GM12872 (cell line): ENCODE measurements at regions not wholly inside any gene's neighbourhood (a gene's known extent, or its start where the extent isn't known, plus 50 kb on each side); places are given as distances from the start of the nearest gene placed in this dataset.

Experiments
- CTCF ChIP-seq: IDR thresholded peaks from 3 replicates; pipeline ENCODE4 v1.5.1; 2011; ENCODE audit warnings: low read depth, mild to moderate bottlenecking, low read length, moderate library complexity; ENCODE audit not compliant: insufficient read depth

DNA sequence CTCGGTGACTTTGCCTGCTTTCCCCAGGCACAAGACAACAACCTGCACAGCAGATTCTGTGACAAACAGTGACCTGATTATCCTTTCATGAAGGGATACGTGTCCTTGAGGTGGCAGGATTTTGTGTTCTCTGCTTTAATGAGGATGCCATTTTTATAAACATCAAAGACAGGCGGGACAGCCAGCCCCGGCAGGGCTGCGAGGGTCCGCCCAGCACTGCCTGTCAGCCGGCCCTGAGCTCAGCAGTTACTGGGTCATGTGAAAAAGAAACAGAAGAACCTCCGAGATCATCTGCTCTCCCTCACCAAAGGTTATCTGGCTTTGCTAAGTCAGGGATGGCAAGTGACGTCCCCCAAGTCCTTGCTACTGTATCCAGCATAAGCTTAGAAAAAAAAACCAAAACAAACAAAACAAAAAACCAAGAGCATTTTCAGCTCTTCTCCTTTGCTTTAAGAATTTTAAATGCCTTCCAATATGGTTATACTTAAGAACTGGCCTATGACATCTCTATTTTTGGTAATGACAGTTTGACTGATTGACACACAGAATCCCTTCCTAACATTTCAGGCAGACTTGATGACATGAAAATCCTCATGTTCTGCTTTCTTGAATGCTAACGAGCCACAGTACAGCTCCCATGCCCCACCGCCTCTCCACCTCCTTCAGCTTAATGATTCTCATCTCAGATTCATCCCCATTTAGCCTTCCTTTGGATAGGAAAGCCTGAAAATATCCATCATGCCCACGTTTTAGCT is 666.6 kb upstream of the ARGLU1 start:
- TF ChIP-seq CTCF, result no peak

DNA sequence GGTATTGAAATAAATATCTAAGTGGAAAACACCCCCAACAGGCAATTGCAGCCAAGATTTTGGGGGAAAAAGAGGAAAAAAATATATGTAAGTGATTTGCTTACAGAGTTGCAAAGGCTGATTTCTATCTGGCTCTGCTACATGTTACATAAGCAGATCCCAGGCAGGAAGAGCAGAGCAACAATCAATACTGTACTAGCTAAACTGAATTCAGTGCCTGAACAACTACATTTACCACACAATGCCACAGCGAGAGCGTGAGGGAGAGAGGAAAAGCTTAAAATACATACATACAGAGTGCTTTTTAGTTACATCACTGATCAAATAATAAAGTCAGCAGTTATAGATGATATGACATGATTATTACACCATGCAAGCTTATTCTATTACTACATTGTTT is 665.6 kb upstream of the ARGLU1 start:
- TF ChIP-seq CTCF, result no peak

DNA sequence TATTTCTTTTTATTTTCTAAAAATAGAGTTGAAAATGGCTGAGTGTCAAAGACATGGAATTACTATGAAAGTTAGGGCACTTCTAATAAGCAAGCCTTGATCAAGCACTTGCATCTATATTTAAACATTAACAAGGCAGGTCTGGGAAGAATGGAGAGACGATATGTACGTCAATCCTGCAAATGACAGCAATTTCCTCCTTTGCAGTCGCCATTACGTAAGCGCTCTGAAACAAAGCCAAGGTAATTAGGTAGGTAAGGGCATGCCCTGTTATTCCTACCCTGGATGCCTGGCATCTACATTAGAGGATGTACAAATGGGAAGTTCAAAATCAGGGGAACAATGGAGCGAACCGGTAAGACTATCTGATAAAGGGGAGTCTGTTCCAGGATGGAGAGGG is 664.0 kb upstream of the ARGLU1 start:
- no peak for TF ChIP-seq CTCF

DNA sequence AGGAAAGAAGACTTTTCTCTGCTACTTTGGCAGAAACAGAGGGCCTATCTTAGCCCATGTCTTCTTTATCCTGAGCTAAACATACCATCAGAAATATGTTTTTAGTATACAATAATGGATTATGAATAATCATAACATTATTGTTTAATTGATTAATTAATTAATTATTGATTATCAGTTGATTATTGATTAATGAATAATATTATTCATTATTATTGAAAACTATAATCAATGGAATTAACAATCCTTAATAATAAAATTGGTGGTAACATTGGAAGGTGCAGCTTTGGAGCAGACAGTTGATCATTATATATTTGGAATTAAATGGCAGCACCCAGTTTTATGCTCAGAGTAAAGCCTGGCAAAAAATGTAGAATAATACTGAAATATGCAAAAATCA is 655.9 kb upstream of the ARGLU1 start:
- no peak for TF ChIP-seq CTCF

- TF ChIP-seq CTCF, result no peak
These were observed 654.7 kb upstream of the ARGLU1 start for GRCh38 chr13:107222597-107222996.

GRCh38 chr13:107220245-107220644 is 652.3 kb upstream of the ARGLU1 start:
- no peak for TF ChIP-seq CTCF

DNA sequence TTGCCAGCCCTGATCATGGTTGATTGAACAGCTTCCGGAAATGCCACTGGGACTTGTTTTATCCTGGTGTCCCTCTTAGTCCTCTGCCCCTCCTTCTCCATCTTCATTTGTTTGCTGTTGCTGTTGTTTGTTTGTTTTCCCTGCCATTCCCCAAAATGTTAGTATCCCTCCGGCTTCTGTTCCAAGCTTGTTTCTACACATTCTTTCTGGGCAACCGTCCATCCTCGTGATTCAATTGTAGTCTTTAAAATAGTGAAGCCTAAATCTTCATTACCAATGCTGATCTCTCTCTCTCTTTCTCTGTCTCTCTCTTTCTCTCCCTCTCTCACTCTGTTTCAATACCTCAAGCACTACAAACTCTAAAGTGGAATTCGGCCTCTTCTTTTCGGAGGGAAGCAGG is 649.3 kb upstream of the ARGLU1 start:
- TF ChIP-seq CTCF, result no peak
